ENCODE measurements at regions not wholly inside any gene's neighbourhood (a gene's known extent, or its start where the extent isn't known, plus 50 kb on each side); places are given as distances from the start of the nearest gene placed in this dataset.
"Not testable (repeated sequence)": the region's sequence is repeated elsewhere in the genome, so short reads cannot be mapped to it uniquely, and the experiment has no call there.

GRCh38 chr13:50229960-50230661 is 214.9 kb downstream of the KCNRG start:
- DNase-seq (ENCODE audit: low read depth), result no peak

- DNase-seq (ENCODE audit: low read depth), result no peak
These were observed 215.4 kb downstream of the KCNRG start for GRCh38 chr13:50230662-50230978.

GRCh38 chr13:50233574-50233973 is 218.3 kb downstream of the KCNRG start:
- not testable (repeated sequence) for DNase-seq (ENCODE audit: low read depth)

- no peak for DNase-seq (ENCODE audit: low read depth)
These were observed 220.5 kb downstream of the KCNRG start for GRCh38 chr13:50235604-50236342.

- DNase-seq (ENCODE audit: low read depth), result no peak
These were observed 221.7 kb downstream of the KCNRG start for GRCh38 chr13:50236898-50237318.

- no peak for DNase-seq (ENCODE audit: low read depth)
These were observed 223.7 kb downstream of the KCNRG start for GRCh38 chr13:50238922-50239321.

GRCh38 chr13:50241479-50241878 is 226.2 kb downstream of the KCNRG start:
- DNase-seq (ENCODE audit: low read depth), result no peak

GRCh38 chr13:50243931-50244330 is 228.7 kb downstream of the KCNRG start:
- DNase-seq (ENCODE audit: low read depth), result no peak

- DNase-seq (ENCODE audit: low read depth), result no peak
These were observed 229.1 kb downstream of the KCNRG start for GRCh38 chr13:50244355-50244712.

GRCh38 chr13:50244713-50245574 is 229.7 kb downstream of the KCNRG start:
- no peak for DNase-seq (ENCODE audit: low read depth)

GRCh38 chr13:50247223-50247622 is 232.0 kb downstream of the KCNRG start:
- DNase-seq (ENCODE audit: low read depth), result no peak

- DNase-seq (ENCODE audit: low read depth), result no peak
These were observed 233.4 kb downstream of the KCNRG start for GRCh38 chr13:50248516-50249143.

- DNase-seq (ENCODE audit: low read depth), result no peak
These were observed 233.9 kb downstream of the KCNRG start for GRCh38 chr13:50249144-50249521.

- DNase-seq (ENCODE audit: low read depth), result no peak
These were observed 235.2 kb downstream of the KCNRG start for GRCh38 chr13:50250401-50250800.

GRCh38 chr13:50255639-50256038 is 240.4 kb downstream of the KCNRG start:
- no peak for DNase-seq (ENCODE audit: low read depth)

GRCh38 chr13:50256536-50257321 is 241.5 kb downstream of the KCNRG start:
- DNase-seq (ENCODE audit: low read depth), result not testable (repeated sequence)

- no peak for DNase-seq (ENCODE audit: low read depth)
These were observed 242.4 kb downstream of the KCNRG start for GRCh38 chr13:50257646-50258045.

GRCh38 chr13:50261130-50261901 is 246.1 kb downstream of the KCNRG start:
- no peak for DNase-seq (ENCODE audit: low read depth)

GRCh38 chr13:50267066-50267465 is 251.8 kb downstream of the KCNRG start:
- no peak for DNase-seq (ENCODE audit: low read depth)

GRCh38 chr13:50267917-50268316 is 252.7 kb downstream of the KCNRG start:
- no peak for DNase-seq (ENCODE audit: low read depth)

GRCh38 chr13:50268500-50268899 is 253.3 kb downstream of the KCNRG start:
- no peak for DNase-seq (ENCODE audit: low read depth)
